H9 (cell line): ENCODE measurements at regions not wholly inside any gene's neighbourhood (a gene's known extent, or its start where the extent isn't known, plus 50 kb on each side); places are given as distances from the start of the nearest gene placed in this dataset.

Source experiments
- DNase-seq: peaks from one replicate; pipeline ENCODE4 v3.0.0-alpha.2; 2017
- H2AFZ ChIP-seq: one replicate; pipeline ENCODE4 v1.6.1; 2013; ENCODE audit warnings: mild to moderate bottlenecking, low read length, control low read depth, moderate library complexity
- H2AK5ac ChIP-seq: 2 replicates; pipeline ENCODE4 v1.6.1; 2013; ENCODE audit warnings: low read length, control low read depth, mixed read lengths; ENCODE audit not compliant: insufficient read length
- H2BK120ac ChIP-seq: one replicate; pipeline ENCODE4 v1.6.1; 2013; ENCODE audit warnings: low read depth, mild to moderate bottlenecking, low read length, control low read depth, inconsistent platforms; ENCODE audit not compliant: poor library complexity, severe bottlenecking
- H2BK12ac ChIP-seq: 2 replicates; pipeline ENCODE4 v1.6.1; 2013; ENCODE audit warnings: low read length, control low read depth, mixed read lengths, low read depth; ENCODE audit not compliant: insufficient read length
- H2BK15ac ChIP-seq: 2 replicates; pipeline ENCODE4 v1.6.1; 2013; ENCODE audit warnings: low read depth, low read length, control low read depth
- H2BK20ac ChIP-seq: one replicate; pipeline ENCODE4 v1.6.1; 2013; ENCODE audit warnings: low read depth, mild to moderate bottlenecking, low read length, control low read depth, inconsistent platforms; ENCODE audit not compliant: poor library complexity, severe bottlenecking
- H2BK5ac ChIP-seq: 2 replicates; pipeline ENCODE4 v1.6.1; 2013; ENCODE audit warnings: low read length, control low read depth, mixed read lengths; ENCODE audit not compliant: insufficient read length
- H3K14ac ChIP-seq: 2 replicates; pipeline ENCODE4 v1.6.1; 2013; ENCODE audit warnings: low read length, control low read depth; ENCODE audit not compliant: insufficient read depth
- H3K18ac ChIP-seq: 2 replicates; pipeline ENCODE4 v1.6.1; 2013; ENCODE audit warnings: low read depth, mild to moderate bottlenecking, mixed read lengths, low read length, control low read depth; ENCODE audit not compliant: insufficient read length
- H3K23ac ChIP-seq: 2 replicates; pipeline ENCODE4 v1.6.1; 2013; ENCODE audit warnings: low read length, control low read depth, mixed read lengths, low read depth; ENCODE audit not compliant: insufficient read length
- H3K23me2 ChIP-seq: 2 replicates; pipeline ENCODE4 v1.6.1; 2013; ENCODE audit warnings: low read depth, mild to moderate bottlenecking, mixed read lengths, low read length, control low read depth; ENCODE audit not compliant: insufficient read length, poor library complexity, severe bottlenecking
- H3K27ac ChIP-seq: 2 replicates; pipeline ENCODE4 v1.5.1; 2013; ENCODE audit warnings: low read length, control low read depth, mixed read lengths, low read depth; ENCODE audit not compliant: insufficient read length
- H3K27me3 ChIP-seq: 2 replicates; pipeline ENCODE4 v1.6.1; 2013; ENCODE audit warnings: low read length, control low read depth, inconsistent platforms; ENCODE audit not compliant: insufficient read depth
- H3K4ac ChIP-seq: 2 replicates; pipeline ENCODE4 v1.6.1; 2013; ENCODE audit warnings: low read depth, mild to moderate bottlenecking, control low read depth, inconsistent platforms, low read length, moderate library complexity
- H3K4me1 ChIP-seq: 2 replicates; pipeline ENCODE4 v1.6.1; 2013; ENCODE audit warnings: low read length, control low read depth, inconsistent platforms; ENCODE audit not compliant: insufficient read depth
- H3K4me2 ChIP-seq: 2 replicates; pipeline ENCODE4 v1.6.1; 2013; ENCODE audit warnings: low read length, control low read depth, mixed read lengths; ENCODE audit not compliant: insufficient read length, insufficient read depth
- H3K56ac ChIP-seq: 2 replicates; pipeline ENCODE4 v1.6.1; 2013; ENCODE audit warnings: low read depth, mild to moderate bottlenecking, mixed read lengths, low read length, control low read depth; ENCODE audit not compliant: insufficient read length
- H3K79me1 ChIP-seq: 2 replicates; pipeline ENCODE4 v1.6.1; 2013; ENCODE audit warnings: low read depth, mild to moderate bottlenecking, moderate library complexity, low read length, control low read depth, inconsistent platforms; ENCODE audit not compliant: insufficient read depth, poor library complexity, severe bottlenecking
- H3K79me2 ChIP-seq: 2 replicates; pipeline ENCODE4 v1.6.1; 2013; ENCODE audit warnings: low read length, control low read depth, inconsistent platforms; ENCODE audit not compliant: insufficient read depth
- H3K9ac ChIP-seq: 2 replicates; pipeline ENCODE4 v1.6.1; 2013; ENCODE audit warnings: low read length, control low read depth, mixed read lengths; ENCODE audit not compliant: insufficient read length; ENCODE audit errors: extremely low read depth
- H3K9me3 ChIP-seq: one replicate; pipeline ENCODE4 v1.6.1; 2013; ENCODE audit warnings: low read depth, low read length, inconsistent platforms; ENCODE audit not compliant: control insufficient read depth
- H3T11ph ChIP-seq: one replicate; pipeline ENCODE4 v1.6.1; 2013; ENCODE audit warnings: mild to moderate bottlenecking, low read length, control low read depth, inconsistent platforms
- H4K20me1 ChIP-seq: one replicate; pipeline ENCODE4 v1.6.1; 2013; ENCODE audit not compliant: control insufficient read depth, insufficient read length, insufficient read depth
- H4K5ac ChIP-seq: 2 replicates; pipeline ENCODE4 v1.6.1; 2013; ENCODE audit warnings: low read depth, mild to moderate bottlenecking, mixed read lengths, low read length, control low read depth; ENCODE audit not compliant: insufficient read length
- H4K8ac ChIP-seq: replicated peaks from 2 replicates; pipeline ENCODE4 v1.6.1; 2013; ENCODE audit warnings: low read length, control low read depth, mixed read lengths, low read depth; ENCODE audit not compliant: insufficient read length
- H4K91ac ChIP-seq: 2 replicates; pipeline ENCODE4 v1.6.1; 2013; ENCODE audit warnings: low read depth, mild to moderate bottlenecking, moderate library complexity, mixed read lengths, low read length, control low read depth; ENCODE audit not compliant: insufficient read length
- H3K27ac Mint-ChIP-seq, 3 experiments: 2 replicates in 2 of 3; 3 replicates in 1 of 3; pipeline ENCODE4 v1.8.0; 2020 to 2021; ENCODE audit warnings: mixed read lengths in 3 of 3, mild to moderate bottlenecking in 1 of 3, moderate library complexity in 1 of 3
- H3K27me3 Mint-ChIP-seq: 2 replicates; pipeline ENCODE4 v1.8.0; 2021; ENCODE audit warnings: low read depth, mild to moderate bottlenecking, moderate library complexity, mixed read lengths
- H3K36me3 Mint-ChIP-seq, 3 experiments: 2 replicates in 2 of 3; 3 replicates in 1 of 3; pipeline ENCODE4 v1.8.0; 2020 to 2021; ENCODE audit warnings: low read depth in 3 of 3, mixed read lengths in 3 of 3; ENCODE audit not compliant: insufficient read depth in 1 of 3
- H3K4me1 Mint-ChIP-seq, 2 experiments: 2 replicates each; pipeline ENCODE4 v1.8.0; 2020; ENCODE audit warnings: mixed read lengths in 2 of 2
- H3K4me3 Mint-ChIP-seq, 2 experiments: 2 replicates in 1 of 2; 3 replicates in 1 of 2; pipeline ENCODE4 v1.8.0; 2020 to 2021; ENCODE audit warnings: mild to moderate bottlenecking in 2 of 2, mixed read lengths in 2 of 2, moderate library complexity in 1 of 2
- H3K9me3 Mint-ChIP-seq, 2 experiments: 2 replicates in 1 of 2; 3 replicates in 1 of 2; pipeline ENCODE4 v1.8.0; 2020; ENCODE audit warnings: mild to moderate bottlenecking in 2 of 2, mixed read lengths in 2 of 2, moderate library complexity in 1 of 2
- WGBS: extraction: QIAGEN DNeasy Blood & Tissue Kit; methylation state at CpG from one replicate; pipeline ENCODE4 v1.1.7; 2013; ENCODE audit warnings: missing lambda C conversion rate, low lambda C conversion rate, mixed read lengths; ENCODE audit not compliant: insufficient read length; ENCODE audit errors: extremely low coverage; 5-methylcytosine and 5-hydroxymethylcytosine counted together
- TF ChIP-seq, protein P1 (sequence below): fragments of 200-600 bp; sonication (generic); conservative IDR thresholded peaks from 3 replicates; pipeline ENCODE4 v1.8.0; 2021; ENCODE audit warnings: antibody characterized with exemption, mild to moderate bottlenecking

DNA sequence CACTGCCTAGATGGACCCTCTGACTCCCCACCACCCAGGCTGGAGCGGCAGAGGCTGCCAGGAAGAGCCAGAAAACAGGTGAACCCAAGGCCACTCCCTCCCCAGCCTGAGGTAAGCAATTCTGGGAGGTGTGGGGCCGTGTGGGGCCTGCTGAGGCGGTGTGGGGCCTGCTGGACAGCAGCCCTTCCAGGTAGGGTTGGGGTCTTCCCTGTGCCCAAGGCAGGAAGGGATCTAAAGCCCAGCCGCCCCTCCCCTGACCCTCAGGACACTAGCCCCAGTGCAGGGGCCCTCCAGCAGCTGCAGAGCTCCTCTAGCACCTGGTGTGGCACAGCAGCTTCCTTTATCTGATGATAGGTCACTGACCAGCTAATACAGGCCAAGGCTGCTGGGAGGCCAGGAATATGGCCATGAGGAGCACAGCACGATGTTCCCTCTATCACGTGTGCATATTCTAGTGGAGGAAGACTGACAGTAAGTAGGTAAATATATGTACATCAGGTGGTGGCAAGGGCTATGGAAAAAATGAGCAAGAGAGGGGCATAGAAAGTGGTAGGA, 86.9 kb downstream of the IER5 start:
- H3K4me1 Mint-ChIP-seq, result peaks cover 26 to 33% of the 10 kb centered on the region in 2 experiments
- H4K8ac ChIP-seq, result no peak overlapping the region
- no peak overlapping the region for H3T11ph ChIP-seq
- no peak overlapping the region for H3K9ac ChIP-seq
- H3K4me2 ChIP-seq, result no peak overlapping the region
- no peak overlapping the region for H3K27ac ChIP-seq
- H3K23me2 ChIP-seq, result no peaks in the 10 kb centered on the region
- H3K4ac ChIP-seq, result no peak overlapping the region
- H3K9me3 ChIP-seq, result no peaks in the 10 kb centered on the region
- no peak overlapping the region for H2AK5ac ChIP-seq
- H3K36me3 Mint-ChIP-seq, result peaks cover 0 to 21% (median 9%) of the 10 kb centered on the region in 3 experiments; a peak in 4 of 7 replicates
- H3K27me3 ChIP-seq, result no peaks in the 10 kb centered on the region
- H4K20me1 ChIP-seq, result no peaks in the 10 kb centered on the region
- no CpG with 5 or more reads among the region's 6 CpGs for WGBS
- H2AFZ ChIP-seq, result no peak overlapping the region
- H2BK20ac ChIP-seq, result no peak overlapping the region
- no peak overlapping the region for H3K4me3 Mint-ChIP-seq
- no peaks in the 10 kb centered on the region for H3K79me2 ChIP-seq
- H3K14ac ChIP-seq, result no peak overlapping the region
- H3K79me1 ChIP-seq, result no peaks in the 10 kb centered on the region
- H3K18ac ChIP-seq, result no peak overlapping the region
- TF ChIP-seq, protein P1, sequence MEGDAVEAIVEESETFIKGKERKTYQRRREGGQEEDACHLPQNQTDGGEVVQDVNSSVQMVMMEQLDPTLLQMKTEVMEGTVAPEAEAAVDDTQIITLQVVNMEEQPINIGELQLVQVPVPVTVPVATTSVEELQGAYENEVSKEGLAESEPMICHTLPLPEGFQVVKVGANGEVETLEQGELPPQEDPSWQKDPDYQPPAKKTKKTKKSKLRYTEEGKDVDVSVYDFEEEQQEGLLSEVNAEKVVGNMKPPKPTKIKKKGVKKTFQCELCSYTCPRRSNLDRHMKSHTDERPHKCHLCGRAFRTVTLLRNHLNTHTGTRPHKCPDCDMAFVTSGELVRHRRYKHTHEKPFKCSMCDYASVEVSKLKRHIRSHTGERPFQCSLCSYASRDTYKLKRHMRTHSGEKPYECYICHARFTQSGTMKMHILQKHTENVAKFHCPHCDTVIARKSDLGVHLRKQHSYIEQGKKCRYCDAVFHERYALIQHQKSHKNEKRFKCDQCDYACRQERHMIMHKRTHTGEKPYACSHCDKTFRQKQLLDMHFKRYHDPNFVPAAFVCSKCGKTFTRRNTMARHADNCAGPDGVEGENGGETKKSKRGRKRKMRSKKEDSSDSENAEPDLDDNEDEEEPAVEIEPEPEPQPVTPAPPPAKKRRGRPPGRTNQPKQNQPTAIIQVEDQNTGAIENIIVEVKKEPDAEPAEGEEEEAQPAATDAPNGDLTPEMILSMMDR, result no peak
- H2BK5ac ChIP-seq, result no peak overlapping the region
- H2BK120ac ChIP-seq, result no peak overlapping the region
- H2BK15ac ChIP-seq, result no peak overlapping the region
- no peak overlapping the region for H2BK12ac ChIP-seq
- no peak overlapping the region for H3K23ac ChIP-seq
- no peak for DNase-seq
- H3K27me3 Mint-ChIP-seq, result peaks cover 7% of the 10 kb centered on the region
- peaks cover 8 to 17% of the 10 kb centered on the region in 2 experiments; a peak in 4 of 5 replicates for H3K9me3 Mint-ChIP-seq
- no peak overlapping the region for H4K5ac ChIP-seq
- H3K56ac ChIP-seq, result no peak overlapping the region
- no peak overlapping the region for H4K91ac ChIP-seq
- no peak overlapping the region; a peak in 1 of 7 replicates for H3K27ac Mint-ChIP-seq
- H3K4me1 ChIP-seq, result peaks cover 4% of the 10 kb centered on the region; the same call in 1 of the 2 replicates
